ENCODE measurements at regions not wholly inside any gene's neighbourhood (a gene's known extent, or its start where the extent isn't known, plus 50 kb on each side); places are given as distances from the start of the nearest gene placed in this dataset.

DNA sequence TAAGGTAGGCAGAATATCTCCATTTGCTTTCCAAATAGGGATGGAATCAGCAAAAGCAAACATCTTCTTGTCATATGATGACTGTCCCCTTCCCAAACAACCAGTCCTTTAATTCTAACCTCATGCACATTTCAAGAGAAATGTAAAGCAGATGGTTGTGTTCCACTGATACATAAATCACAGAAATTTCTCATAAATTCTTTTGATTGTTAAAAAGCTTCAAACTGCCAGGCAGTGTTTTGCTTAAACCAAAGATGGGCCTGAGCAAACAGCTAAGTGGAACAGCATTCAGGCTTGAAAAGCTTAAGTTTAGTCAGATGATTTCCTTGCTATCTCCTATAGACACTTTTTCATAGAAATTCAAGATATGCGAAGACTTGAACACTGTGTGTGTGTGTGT, 74.3 kb upstream of the SOX2 start:
- Histone ChIP-seq H3K27me3 (ENCODE audit: insufficient read depth) (no peaks in the 10 kb centered on the region), H3K27ac (ENCODE audit: low read depth) (no peak overlapping the region), H4K20me1 (replicated peaks; ENCODE audit: insufficient read depth) (no peaks in the 10 kb centered on the region), H3K9me2 (ENCODE audit: insufficient read depth) (no peaks in the 10 kb centered on the region), H3K4me3 (no peak overlapping the region), H3F3A (replicated peaks; ENCODE audit: low read depth) (no peaks in the 10 kb centered on the region), H2AFZ (no peak overlapping the region), H3K36me3 (ENCODE audit: insufficient read depth) (no peaks in the 10 kb centered on the region), H3K4me1 (ENCODE audit: insufficient read depth) (no peaks in the 10 kb centered on the region), H3K4me2 (no peak overlapping the region), H3K79me2 (replicated peaks; ENCODE audit: insufficient read depth) (no peaks in the 10 kb centered on the region)
- H3K4me1 Mint-ChIP-seq = peaks cover 3% of the 10 kb centered on the region; the same call in 2 of the 3 replicates
- TF ChIP-seq NANOG (IDR thresholded peaks at IDR 0.05; ENCODE audit: borderline replicate concordance) (no peak), ZNF331 (CRISPR knock-in tag; IDR thresholded peaks at IDR 0.05; ENCODE audit: low read depth) (no peak), STAT1 (IDR thresholded peaks at IDR 0.05; ENCODE audit: unreplicated experiment) (no peak), EZH2phosphoT487 (IDR thresholded peaks at IDR 0.05; ENCODE audit: unreplicated experiment) (no peak), JUNB (IDR thresholded peaks at IDR 0.05; ENCODE audit: unreplicated experiment) (no peak), ZNF114 (CRISPR knock-in tag; IDR thresholded peaks at IDR 0.05) (no peak), EZH2 (IDR thresholded peaks at IDR 0.05; ENCODE audit: low read depth, unreplicated experiment) (no peak), CREB1 (CRISPR knock-in tag; IDR thresholded peaks at IDR 0.05; ENCODE audit: low read depth) (no peak)
- TF ChIP-seq, protein P1, sequence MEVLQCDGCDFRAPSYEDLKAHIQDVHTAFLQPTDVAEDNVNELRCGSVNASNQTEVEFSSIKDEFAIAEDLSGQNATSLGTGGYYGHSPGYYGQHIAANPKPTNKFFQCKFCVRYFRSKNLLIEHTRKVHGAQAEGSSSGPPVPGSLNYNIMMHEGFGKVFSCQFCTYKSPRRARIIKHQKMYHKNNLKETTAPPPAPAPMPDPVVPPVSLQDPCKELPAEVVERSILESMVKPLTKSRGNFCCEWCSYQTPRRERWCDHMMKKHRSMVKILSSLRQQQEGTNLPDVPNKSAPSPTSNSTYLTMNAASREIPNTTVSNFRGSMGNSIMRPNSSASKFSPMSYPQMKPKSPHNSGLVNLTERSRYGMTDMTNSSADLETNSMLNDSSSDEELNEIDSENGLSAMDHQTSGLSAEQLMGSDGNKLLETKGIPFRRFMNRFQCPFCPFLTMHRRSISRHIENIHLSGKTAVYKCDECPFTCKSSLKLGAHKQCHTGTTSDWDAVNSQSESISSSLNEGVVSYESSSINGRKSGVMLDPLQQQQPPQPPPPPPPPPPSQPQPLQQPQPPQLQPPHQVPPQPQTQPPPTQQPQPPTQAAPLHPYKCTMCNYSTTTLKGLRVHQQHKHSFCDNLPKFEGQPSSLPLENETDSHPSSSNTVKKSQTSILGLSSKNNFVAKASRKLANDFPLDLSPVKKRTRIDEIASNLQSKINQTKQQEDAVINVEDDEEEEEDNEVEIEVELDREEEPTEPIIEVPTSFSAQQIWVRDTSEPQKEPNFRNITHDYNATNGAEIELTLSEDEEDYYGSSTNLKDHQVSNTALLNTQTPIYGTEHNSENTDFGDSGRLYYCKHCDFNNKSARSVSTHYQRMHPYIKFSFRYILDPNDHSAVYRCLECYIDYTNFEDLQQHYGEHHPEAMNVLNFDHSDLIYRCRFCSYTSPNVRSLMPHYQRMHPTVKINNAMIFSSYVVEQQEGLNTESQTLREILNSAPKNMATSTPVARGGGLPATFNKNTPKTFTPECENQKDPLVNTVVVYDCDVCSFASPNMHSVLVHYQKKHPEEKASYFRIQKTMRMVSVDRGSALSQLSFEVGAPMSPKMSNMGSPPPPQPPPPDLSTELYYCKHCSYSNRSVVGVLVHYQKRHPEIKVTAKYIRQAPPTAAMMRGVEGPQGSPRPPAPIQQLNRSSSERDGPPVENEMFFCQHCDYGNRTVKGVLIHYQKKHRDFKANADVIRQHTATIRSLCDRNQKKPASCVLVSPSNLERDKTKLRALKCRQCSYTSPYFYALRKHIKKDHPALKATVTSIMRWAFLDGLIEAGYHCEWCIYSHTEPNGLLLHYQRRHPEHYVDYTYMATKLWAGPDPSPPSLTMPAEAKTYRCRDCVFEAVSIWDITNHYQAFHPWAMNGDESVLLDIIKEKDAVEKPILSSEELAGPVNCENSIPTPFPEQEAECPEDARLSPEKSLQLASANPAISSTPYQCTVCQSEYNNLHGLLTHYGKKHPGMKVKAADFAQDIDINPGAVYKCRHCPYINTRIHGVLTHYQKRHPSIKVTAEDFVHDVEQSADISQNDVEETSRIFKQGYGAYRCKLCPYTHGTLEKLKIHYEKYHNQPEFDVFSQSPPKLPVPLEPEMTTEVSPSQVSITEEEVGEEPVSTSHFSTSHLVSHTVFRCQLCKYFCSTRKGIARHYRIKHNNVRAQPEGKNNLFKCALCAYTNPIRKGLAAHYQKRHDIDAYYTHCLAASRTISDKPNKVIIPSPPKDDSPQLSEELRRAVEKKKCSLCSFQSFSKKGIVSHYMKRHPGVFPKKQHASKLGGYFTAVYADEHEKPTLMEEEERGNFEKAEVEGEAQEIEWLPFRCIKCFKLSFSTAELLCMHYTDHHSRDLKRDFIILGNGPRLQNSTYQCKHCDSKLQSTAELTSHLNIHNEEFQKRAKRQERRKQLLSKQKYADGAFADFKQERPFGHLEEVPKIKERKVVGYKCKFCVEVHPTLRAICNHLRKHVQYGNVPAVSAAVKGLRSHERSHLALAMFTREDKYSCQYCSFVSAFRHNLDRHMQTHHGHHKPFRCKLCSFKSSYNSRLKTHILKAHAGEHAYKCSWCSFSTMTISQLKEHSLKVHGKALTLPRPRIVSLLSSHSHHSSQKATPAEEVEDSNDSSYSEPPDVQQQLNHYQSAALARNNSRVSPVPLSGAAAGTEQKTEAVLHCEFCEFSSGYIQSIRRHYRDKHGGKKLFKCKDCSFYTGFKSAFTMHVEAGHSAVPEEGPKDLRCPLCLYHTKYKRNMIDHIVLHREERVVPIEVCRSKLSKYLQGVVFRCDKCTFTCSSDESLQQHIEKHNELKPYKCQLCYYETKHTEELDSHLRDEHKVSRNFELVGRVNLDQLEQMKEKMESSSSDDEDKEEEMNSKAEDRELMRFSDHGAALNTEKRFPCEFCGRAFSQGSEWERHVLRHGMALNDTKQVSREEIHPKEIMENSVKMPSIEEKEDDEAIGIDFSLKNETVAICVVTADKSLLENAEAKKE (CRISPR knock-in tag; IDR thresholded peaks at IDR 0.05) = no peak
- TF ChIP-seq, protein P2, sequence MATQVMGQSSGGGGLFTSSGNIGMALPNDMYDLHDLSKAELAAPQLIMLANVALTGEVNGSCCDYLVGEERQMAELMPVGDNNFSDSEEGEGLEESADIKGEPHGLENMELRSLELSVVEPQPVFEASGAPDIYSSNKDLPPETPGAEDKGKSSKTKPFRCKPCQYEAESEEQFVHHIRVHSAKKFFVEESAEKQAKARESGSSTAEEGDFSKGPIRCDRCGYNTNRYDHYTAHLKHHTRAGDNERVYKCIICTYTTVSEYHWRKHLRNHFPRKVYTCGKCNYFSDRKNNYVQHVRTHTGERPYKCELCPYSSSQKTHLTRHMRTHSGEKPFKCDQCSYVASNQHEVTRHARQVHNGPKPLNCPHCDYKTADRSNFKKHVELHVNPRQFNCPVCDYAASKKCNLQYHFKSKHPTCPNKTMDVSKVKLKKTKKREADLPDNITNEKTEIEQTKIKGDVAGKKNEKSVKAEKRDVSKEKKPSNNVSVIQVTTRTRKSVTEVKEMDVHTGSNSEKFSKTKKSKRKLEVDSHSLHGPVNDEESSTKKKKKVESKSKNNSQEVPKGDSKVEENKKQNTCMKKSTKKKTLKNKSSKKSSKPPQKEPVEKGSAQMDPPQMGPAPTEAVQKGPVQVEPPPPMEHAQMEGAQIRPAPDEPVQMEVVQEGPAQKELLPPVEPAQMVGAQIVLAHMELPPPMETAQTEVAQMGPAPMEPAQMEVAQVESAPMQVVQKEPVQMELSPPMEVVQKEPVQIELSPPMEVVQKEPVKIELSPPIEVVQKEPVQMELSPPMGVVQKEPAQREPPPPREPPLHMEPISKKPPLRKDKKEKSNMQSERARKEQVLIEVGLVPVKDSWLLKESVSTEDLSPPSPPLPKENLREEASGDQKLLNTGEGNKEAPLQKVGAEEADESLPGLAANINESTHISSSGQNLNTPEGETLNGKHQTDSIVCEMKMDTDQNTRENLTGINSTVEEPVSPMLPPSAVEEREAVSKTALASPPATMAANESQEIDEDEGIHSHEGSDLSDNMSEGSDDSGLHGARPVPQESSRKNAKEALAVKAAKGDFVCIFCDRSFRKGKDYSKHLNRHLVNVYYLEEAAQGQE (IDR thresholded peaks at IDR 0.05; ENCODE audit: unreplicated experiment) = no peak
- no peaks in the 10 kb centered on the region for H3K9me3 Mint-ChIP-seq
- H3K27ac Mint-ChIP-seq = no peak overlapping the region
- H3K36me3 Mint-ChIP-seq (ENCODE audit: low read depth) = no peaks in the 10 kb centered on the region
- no peaks in the 10 kb centered on the region for H3K27me3 Mint-ChIP-seq (ENCODE audit: insufficient read depth, low read depth, poor library complexity)
- DNase-seq (ENCODE audit: low spot score) = no peak
- no peak for ATAC-seq
- no peak overlapping the region for H3K4me3 Mint-ChIP-seq

Measured in GM23338 (cell line).